Sigmoid colon (tissue), 4 donors: ENCODE measurements at regions not wholly inside any gene's neighbourhood (a gene's known extent, or its start where the extent isn't known, plus 50 kb on each side); places are given as distances from the start of the nearest gene placed in this dataset.

Experiments used
- CTCF ChIP-seq, 4 experiments: fragments of 450-650 bp in 3 of 4; fragments of 200-600 bp in 1 of 4; IDR thresholded peaks; one replicate each; pipeline ENCODE4 v1.5.1; 2016 to 2019; ENCODE audit warnings: antibody characterized with exemption in 4 of 4, mild to moderate bottlenecking in 3 of 4, moderate library complexity in 2 of 4
- EP300 ChIP-seq, 4 donors: sonication (generic); formaldehyde crosslinking; IDR thresholded peaks; one replicate each; pipeline ENCODE4 v1.6.1; 2017; ENCODE audit warnings: antibody characterized with exemption in 4 of 4
- POLR2A ChIP-seq, 2 donors: fragments of 450-650 bp; IDR thresholded peaks; one replicate each; pipeline ENCODE4 v1.6.1; 2016; ENCODE audit warnings: antibody characterized with exemption in 2 of 2, mild to moderate bottlenecking in 2 of 2, moderate library complexity in 2 of 2
- POLR2AphosphoS5 ChIP-seq, 4 donors: sonication (generic); formaldehyde crosslinking; IDR thresholded peaks; one replicate each; pipeline ENCODE4 v1.6.1; 2017; ENCODE audit warnings: antibody characterized with exemption in 4 of 4

- TF ChIP-seq CTCF (IDR thresholded peaks at IDR 0.05) (no peak), POLR2A (IDR thresholded peaks at IDR 0.05) (no peak), POLR2AphosphoS5 (IDR thresholded peaks at IDR 0.05) (no peak), EP300 (IDR thresholded peaks at IDR 0.05) (no peak)
These were observed 234.4 kb upstream of the PRKD1 start for GRCh38 chr14:30162066-30162465.
